Heart left ventricle (tissue), 13 donors: ENCODE measurements at regions not wholly inside any gene's neighbourhood (a gene's known extent, or its start where the extent isn't known, plus 50 kb on each side); places are given as distances from the start of the nearest gene placed in this dataset.

Source experiments
- CTCF ChIP-seq, 12 donors: fragments of 200-600 bp; sonication (generic) in 4 of 12; IDR thresholded peaks; one replicate each; pipeline versions ENCODE4 v1.5.0 to v1.8.0; 2018 to 2022; ENCODE audit warnings: antibody characterized with exemption in 12 of 12, mild to moderate bottlenecking in 5 of 12
- POLR2A ChIP-seq, 2 donors: fragments of 450-650 bp; IDR thresholded peaks; one replicate each; pipeline ENCODE4 v1.6.1; 2017; ENCODE audit warnings: antibody characterized with exemption in 2 of 2, mild to moderate bottlenecking in 2 of 2, moderate library complexity in 2 of 2
- donor health status: ischemic (EF 13 %, LVEDD 7.1; RV severe dilation, severe dysfunction).
- donor health status: DM: no; HTN: yes; CAD: no.
- donor health status: DM: no; HTN: no; CAD: no.
- donor health status: ischemic (EF 25% LVEDD 6.9; RV normal size, moderate dysfunction).
- donor health status: ischemic (EF 25% LVEDD 5.7; RV mildly dilated, moderate dysfunction).
- donor health status: ischemic (EF 35%, LVEDD 5.7; RV mildly dilated, moderate dysfunction).
- donor health status: nonischemic (EF 11% LVEDD 7.7; RV severe dilation, severe dysfunction).
- donor health status: DM: yes; HTN: yes; CAD: no.
- donor health status: PGD.
- donor health status: ischemic (EF 29% LVEDD 5.4; RV normal size, mild dysfunction).
- donor health status: nonischemic (EF 23%, LVEDD 6.1; RV moderate dilation, normal function).

GRCh38 chr15:46489276-46489675 lies 854.4 kb downstream of the SQOR start:
- TF ChIP-seq CTCF (IDR thresholded peaks at IDR 0.05) (no peak), POLR2A (IDR thresholded peaks at IDR 0.05) (no peak)
